Neutrophil (primary cell): ENCODE measurements at regions not wholly inside any gene's neighbourhood (a gene's known extent, or its start where the extent isn't known, plus 50 kb on each side); places are given as distances from the start of the nearest gene placed in this dataset.

Experiments
- H3K27ac ChIP-seq: fragments of 200-600 bp; sonication (generic); 2 replicates; pipeline ENCODE4 v1.5.1; 2016; ENCODE audit warnings: mild to moderate bottlenecking, moderate library complexity
- H3K27me3 ChIP-seq: fragments of 200-600 bp; sonication (generic); 2 replicates; pipeline ENCODE4 v1.6.0; 2016; ENCODE audit warnings: mild to moderate bottlenecking
- H3K36me3 ChIP-seq: fragments of 200-600 bp; sonication (generic); 2 replicates; pipeline ENCODE4 v1.5.1; 2017
- H3K4me1 ChIP-seq, 2 experiments: fragments of 200-600 bp in 1 of 2; sonication (generic) in 1 of 2; 1 replicate in 1 of 2; 2 replicates in 1 of 2; pipeline versions ENCODE4 v1.5.1 to v1.6.1; 2013 to 2016; ENCODE audit warnings: low read depth in 1 of 2, low read length in 1 of 2, mild to moderate bottlenecking in 1 of 2, moderate library complexity in 1 of 2; ENCODE audit not compliant: control insufficient read depth in 1 of 2, insufficient read depth in 1 of 2
- H3K4me3 ChIP-seq, 2 experiments: fragments of 200-600 bp in 1 of 2; sonication (generic) in 1 of 2; 1 replicate in 1 of 2; 2 replicates in 1 of 2; pipeline ENCODE4 v1.5.1; 2013 to 2016; ENCODE audit warnings: low read depth in 1 of 2, low read length in 1 of 2, mild to moderate bottlenecking in 1 of 2, moderate library complexity in 1 of 2
- H3K9me3 ChIP-seq: fragments of 200-600 bp; sonication (generic); 2 replicates; pipeline ENCODE4 v1.5.1; 2016
- CTCF ChIP-seq: fragments of 200-600 bp; sonication (generic); IDR thresholded peaks from 2 replicates; pipeline ENCODE4 v1.5.1; 2016; ENCODE audit warnings: antibody characterized with exemption

DNA sequence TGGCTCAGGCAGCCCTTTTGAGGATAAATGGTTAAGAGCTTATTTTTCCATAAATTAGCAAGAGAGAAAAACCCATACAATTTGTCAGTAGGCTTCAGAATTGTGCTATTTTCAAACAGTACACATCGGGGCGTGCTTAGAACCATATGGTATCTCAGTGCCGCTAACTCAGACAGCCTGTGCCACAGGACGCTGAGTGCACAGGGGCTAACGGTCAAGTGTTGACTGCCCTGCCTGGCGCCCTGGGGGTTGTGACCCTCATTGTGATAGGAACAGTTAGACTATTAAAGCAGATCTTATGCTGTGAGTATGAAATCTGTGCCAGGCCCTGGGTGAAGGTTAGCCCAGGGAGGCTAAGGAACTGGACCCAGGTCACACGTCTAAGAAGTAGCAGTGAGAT, 1519.7 kb downstream of the BRD1 start:
- no peak for TF ChIP-seq CTCF
- Histone ChIP-seq H3K9me3 (no peaks in the 10 kb centered on the region), H3K4me3 (no peak overlapping the region)

GRCh38 chr22:48306785-48307510, 1520.7 kb downstream of the BRD1 start:
- Histone ChIP-seq H3K4me1 (no peaks in the 10 kb centered on the region), H3K4me3 (no peak overlapping the region), H3K27ac (no peak overlapping the region), H3K36me3 (no peaks in the 10 kb centered on the region), H3K27me3 (no peaks in the 10 kb centered on the region), H3K9me3 (no peaks in the 10 kb centered on the region)
- no peak for TF ChIP-seq CTCF

More for the DNA sequence above, 1519.7 kb downstream of the BRD1 start:
- H3K27me3 ChIP-seq = no peaks in the 10 kb centered on the region
- no peaks in the 10 kb centered on the region for H3K4me1 ChIP-seq
- no peak overlapping the region for H3K27ac ChIP-seq
- no peaks in the 10 kb centered on the region for H3K36me3 ChIP-seq

DNA sequence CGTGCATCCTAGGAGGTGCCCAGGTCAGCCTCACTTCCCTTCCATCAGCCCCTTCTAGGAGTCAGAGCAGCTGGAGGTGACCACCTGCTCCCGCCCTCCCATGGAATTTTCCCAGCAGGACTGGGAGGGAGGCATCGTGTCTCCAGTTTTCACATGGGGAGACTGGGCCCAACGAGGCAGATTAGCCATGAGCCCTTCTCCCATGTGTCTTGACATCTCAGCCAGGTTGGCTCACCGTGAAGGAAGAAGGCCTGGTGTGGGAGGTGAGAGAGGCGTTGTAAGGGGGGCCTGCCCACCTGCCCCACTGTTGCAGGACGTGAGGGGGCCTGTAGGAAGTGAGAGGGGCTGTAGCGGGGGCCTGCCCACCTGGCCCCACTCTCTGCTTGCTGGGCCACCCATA, 1521.4 kb downstream of the BRD1 start:
- H3K4me3 ChIP-seq = no peak overlapping the region
- no peaks in the 10 kb centered on the region for H3K27me3 ChIP-seq
- no peaks in the 10 kb centered on the region for H3K4me1 ChIP-seq
- no peak overlapping the region for H3K27ac ChIP-seq
- no peaks in the 10 kb centered on the region for H3K36me3 ChIP-seq
- TF ChIP-seq CTCF = no peak
- no peaks in the 10 kb centered on the region for H3K9me3 ChIP-seq

DNA sequence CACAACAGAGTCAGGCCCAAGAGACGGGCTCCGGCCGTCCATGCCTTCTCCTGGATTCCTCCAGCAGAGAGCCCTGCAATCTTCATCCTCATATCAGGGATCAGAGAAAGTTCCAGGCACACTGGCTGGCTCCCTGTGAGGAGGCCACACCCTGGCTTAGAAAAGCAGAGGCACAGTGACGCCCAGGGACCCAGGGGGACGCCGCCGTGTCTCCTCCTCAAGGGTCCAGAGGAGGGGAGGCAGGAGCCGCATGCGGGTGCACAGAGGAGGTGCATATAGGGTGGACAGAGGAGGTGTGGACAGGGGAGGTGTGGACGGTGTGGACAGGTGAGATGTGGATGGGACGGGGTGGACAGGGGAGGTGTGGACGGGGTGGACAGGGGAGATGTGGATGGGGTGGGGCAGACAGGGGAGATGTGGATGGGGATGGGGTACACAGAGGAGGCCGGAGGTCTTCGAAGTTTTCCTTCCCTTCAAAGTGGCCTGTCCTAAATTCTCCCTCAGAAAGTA, 1521.9 kb downstream of the BRD1 start:
- no peak overlapping the region for H3K27ac ChIP-seq
- H3K9me3 ChIP-seq = no peaks in the 10 kb centered on the region
- no peaks in the 10 kb centered on the region for H3K4me1 ChIP-seq
- H3K36me3 ChIP-seq = no peaks in the 10 kb centered on the region
- no peaks in the 10 kb centered on the region for H3K27me3 ChIP-seq
- H3K4me3 ChIP-seq = no peak overlapping the region
- no peak for TF ChIP-seq CTCF

- H3K4me1 ChIP-seq = no peaks in the 10 kb centered on the region
- no peak overlapping the region for H3K4me3 ChIP-seq
- H3K27me3 ChIP-seq = no peaks in the 10 kb centered on the region
- no peak for TF ChIP-seq CTCF
- no peaks in the 10 kb centered on the region for H3K9me3 ChIP-seq
- H3K27ac ChIP-seq = no peak overlapping the region
- no peaks in the 10 kb centered on the region for H3K36me3 ChIP-seq
These were observed 1524.3 kb downstream of the BRD1 start for GRCh38 chr22:48303369-48303725.
